ENCODE measurements at regions not wholly inside any gene's neighbourhood (a gene's known extent, or its start where the extent isn't known, plus 50 kb on each side); places are given as distances from the start of the nearest gene placed in this dataset.

- Histone ChIP-seq H3K36me3 (ENCODE audit: control insufficient read depth, insufficient read depth, low read length) (no peaks in the 10 kb centered on the region), H3K4me3 (ENCODE audit: low read depth in 2 of 2, low read length in 2 of 2) (no peak overlapping the region), H3K4me1 (ENCODE audit: control insufficient read depth, insufficient read depth, low read length) (no peaks in the 10 kb centered on the region), H3K9me3 (ENCODE audit: control insufficient read depth, insufficient read depth, low read depth, low read length) (no peaks in the 10 kb centered on the region), H3K27me3 (ENCODE audit: control insufficient read depth, insufficient read depth, low read length) (no peaks in the 10 kb centered on the region), H3K27ac (ENCODE audit: low read length) (no peak overlapping the region)
- TF ChIP-seq, protein P1, sequence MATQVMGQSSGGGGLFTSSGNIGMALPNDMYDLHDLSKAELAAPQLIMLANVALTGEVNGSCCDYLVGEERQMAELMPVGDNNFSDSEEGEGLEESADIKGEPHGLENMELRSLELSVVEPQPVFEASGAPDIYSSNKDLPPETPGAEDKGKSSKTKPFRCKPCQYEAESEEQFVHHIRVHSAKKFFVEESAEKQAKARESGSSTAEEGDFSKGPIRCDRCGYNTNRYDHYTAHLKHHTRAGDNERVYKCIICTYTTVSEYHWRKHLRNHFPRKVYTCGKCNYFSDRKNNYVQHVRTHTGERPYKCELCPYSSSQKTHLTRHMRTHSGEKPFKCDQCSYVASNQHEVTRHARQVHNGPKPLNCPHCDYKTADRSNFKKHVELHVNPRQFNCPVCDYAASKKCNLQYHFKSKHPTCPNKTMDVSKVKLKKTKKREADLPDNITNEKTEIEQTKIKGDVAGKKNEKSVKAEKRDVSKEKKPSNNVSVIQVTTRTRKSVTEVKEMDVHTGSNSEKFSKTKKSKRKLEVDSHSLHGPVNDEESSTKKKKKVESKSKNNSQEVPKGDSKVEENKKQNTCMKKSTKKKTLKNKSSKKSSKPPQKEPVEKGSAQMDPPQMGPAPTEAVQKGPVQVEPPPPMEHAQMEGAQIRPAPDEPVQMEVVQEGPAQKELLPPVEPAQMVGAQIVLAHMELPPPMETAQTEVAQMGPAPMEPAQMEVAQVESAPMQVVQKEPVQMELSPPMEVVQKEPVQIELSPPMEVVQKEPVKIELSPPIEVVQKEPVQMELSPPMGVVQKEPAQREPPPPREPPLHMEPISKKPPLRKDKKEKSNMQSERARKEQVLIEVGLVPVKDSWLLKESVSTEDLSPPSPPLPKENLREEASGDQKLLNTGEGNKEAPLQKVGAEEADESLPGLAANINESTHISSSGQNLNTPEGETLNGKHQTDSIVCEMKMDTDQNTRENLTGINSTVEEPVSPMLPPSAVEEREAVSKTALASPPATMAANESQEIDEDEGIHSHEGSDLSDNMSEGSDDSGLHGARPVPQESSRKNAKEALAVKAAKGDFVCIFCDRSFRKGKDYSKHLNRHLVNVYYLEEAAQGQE (IDR thresholded peaks at IDR 0.05; ENCODE audit: insufficient read depth in 1 of 2, low read depth in 2 of 2, low read length in 1 of 2): no peak
- no peak for TF ChIP-seq TCF7L2 (IDR thresholded peaks at IDR 0.05; ENCODE audit: low read depth, low read length)
- TF ChIP-seq, protein P2, sequence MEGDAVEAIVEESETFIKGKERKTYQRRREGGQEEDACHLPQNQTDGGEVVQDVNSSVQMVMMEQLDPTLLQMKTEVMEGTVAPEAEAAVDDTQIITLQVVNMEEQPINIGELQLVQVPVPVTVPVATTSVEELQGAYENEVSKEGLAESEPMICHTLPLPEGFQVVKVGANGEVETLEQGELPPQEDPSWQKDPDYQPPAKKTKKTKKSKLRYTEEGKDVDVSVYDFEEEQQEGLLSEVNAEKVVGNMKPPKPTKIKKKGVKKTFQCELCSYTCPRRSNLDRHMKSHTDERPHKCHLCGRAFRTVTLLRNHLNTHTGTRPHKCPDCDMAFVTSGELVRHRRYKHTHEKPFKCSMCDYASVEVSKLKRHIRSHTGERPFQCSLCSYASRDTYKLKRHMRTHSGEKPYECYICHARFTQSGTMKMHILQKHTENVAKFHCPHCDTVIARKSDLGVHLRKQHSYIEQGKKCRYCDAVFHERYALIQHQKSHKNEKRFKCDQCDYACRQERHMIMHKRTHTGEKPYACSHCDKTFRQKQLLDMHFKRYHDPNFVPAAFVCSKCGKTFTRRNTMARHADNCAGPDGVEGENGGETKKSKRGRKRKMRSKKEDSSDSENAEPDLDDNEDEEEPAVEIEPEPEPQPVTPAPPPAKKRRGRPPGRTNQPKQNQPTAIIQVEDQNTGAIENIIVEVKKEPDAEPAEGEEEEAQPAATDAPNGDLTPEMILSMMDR (IDR thresholded peaks at IDR 0.05): no peak
- no peak for TF ChIP-seq SIN3A (IDR thresholded peaks at IDR 0.05; ENCODE audit: borderline replicate concordance, insufficient read depth, low read depth, low read length)
- no peak for TF ChIP-seq POLR2AphosphoS5 (IDR thresholded peaks at IDR 0.05; ENCODE audit: low read depth, low read length)
- no TSS peak for BruUV-seq (replicated peaks)
- ATAC-seq (no peak), DNase-seq (ENCODE audit: low read depth, low spot score) (no peak)
- intact Hi-C loops (cut with micrococcal nuclease; ENCODE audit: unreplicated experiment): no loop called here
- ChIA-PET CTCF (no interaction called here), POLR2A (no interaction called here)
- in situ Hi-C loops (cut with HindIII; ENCODE audit: low pct_unique_long_range_greater_than_20kb, low sequenced_read_pairs): no loop called here
These were observed 2693.1 kb downstream of the ARAP2 start for GRCh38 chr4:33551244-33551643.

DNA sequence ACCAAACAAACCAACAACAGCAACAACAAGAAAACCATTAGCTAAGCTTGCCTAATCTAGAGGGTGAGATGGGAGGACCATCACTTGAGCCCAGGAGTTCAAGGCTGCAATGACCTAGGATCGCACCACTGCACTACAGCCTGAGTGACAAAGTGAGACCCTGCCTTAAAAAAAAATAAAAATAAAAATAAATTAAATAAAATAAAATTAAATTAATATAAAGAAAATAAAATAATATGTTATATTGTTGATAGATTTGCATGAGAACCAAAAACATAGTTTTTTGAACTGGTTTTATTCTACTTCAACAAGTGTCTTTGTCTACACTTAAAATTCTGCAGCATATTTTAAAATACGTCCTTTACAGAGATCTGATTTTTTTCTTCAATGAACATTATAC, 2683.1 kb downstream of the ARAP2 start:
- DNase-seq (ENCODE audit: low read depth, low spot score): no peak
- Histone ChIP-seq H3K4me3 (ENCODE audit: low read depth in 2 of 2, low read length in 2 of 2) (no peak overlapping the region), H3K36me3 (ENCODE audit: control insufficient read depth, insufficient read depth, low read length) (no peaks in the 10 kb centered on the region), H3K9me3 (ENCODE audit: control insufficient read depth, insufficient read depth, low read depth, low read length) (no peaks in the 10 kb centered on the region), H3K27me3 (ENCODE audit: control insufficient read depth, insufficient read depth, low read length) (no peaks in the 10 kb centered on the region), H3K4me1 (ENCODE audit: control insufficient read depth, insufficient read depth, low read length) (no peaks in the 10 kb centered on the region), H3K27ac (ENCODE audit: low read length) (no peak overlapping the region)
- CTCF ChIA-PET: no interaction called here
- ATAC-seq: no peak
- in situ Hi-C loops (cut with HindIII; ENCODE audit: low pct_unique_long_range_greater_than_20kb, low sequenced_read_pairs) (no loop called here), intact Hi-C loops (cut with micrococcal nuclease; ENCODE audit: unreplicated experiment) (no loop called here)
- no TSS peak for BruUV-seq (replicated peaks)
- POLR2A ChIA-PET: no interaction called here
- TF ChIP-seq TCF7L2 (IDR thresholded peaks at IDR 0.05; ENCODE audit: low read depth, low read length): no peak
- TF ChIP-seq, protein P1 (IDR thresholded peaks at IDR 0.05; ENCODE audit: insufficient read depth in 1 of 2, low read depth in 2 of 2, low read length in 1 of 2): no peak
- no peak for TF ChIP-seq POLR2AphosphoS5 (IDR thresholded peaks at IDR 0.05; ENCODE audit: low read depth, low read length)
- TF ChIP-seq, protein P2 (IDR thresholded peaks at IDR 0.05): no peak
- TF ChIP-seq SIN3A (IDR thresholded peaks at IDR 0.05; ENCODE audit: borderline replicate concordance, insufficient read depth, low read depth, low read length): no peak

Data from Panc1 (cell line).